Parathyroid adenoma (tissue), 2 donors: ENCODE measurements at regions not wholly inside any gene's neighbourhood (a gene's known extent, or its start where the extent isn't known, plus 50 kb on each side); places are given as distances from the start of the nearest gene placed in this dataset.

Experiments used
- H2AFZ ChIP-seq: fragments of 300-600 bp; sonication (generic); one replicate; pipeline ENCODE4 v1.7.0; 2017; ENCODE audit warnings: antibody characterized with exemption, mild to moderate bottlenecking
- H3K27ac ChIP-seq: fragments of 300-600 bp; sonication (generic); one replicate; pipeline ENCODE4 v1.7.0; 2017
- H3K27me3 ChIP-seq: fragments of 300-600 bp; sonication (generic); one replicate; pipeline ENCODE4 v1.7.0; 2017; ENCODE audit warnings: low read length; ENCODE audit not compliant: control insufficient read depth, insufficient read depth
- H3K36me3 ChIP-seq: fragments of 300-600 bp; sonication (generic); one replicate; pipeline ENCODE4 v1.7.0; 2017; ENCODE audit warnings: low read length; ENCODE audit not compliant: control insufficient read depth, insufficient read depth
- H3K4me1 ChIP-seq: fragments of 300-600 bp; sonication (generic); one replicate; pipeline ENCODE4 v1.7.0; 2017; ENCODE audit warnings: control low read depth
- H3K4me2 ChIP-seq: fragments of 300-600 bp; sonication (generic); one replicate; pipeline ENCODE4 v1.7.0; 2017; ENCODE audit warnings: low read length
- H3K4me3 ChIP-seq: fragments of 300-600 bp; sonication (generic); one replicate; pipeline ENCODE4 v1.7.0; 2017; ENCODE audit warnings: low read depth, low read length
- H3K79me2 ChIP-seq: fragments of 300-600 bp; sonication (generic); one replicate; pipeline ENCODE4 v1.7.0; 2017; ENCODE audit warnings: control low read depth
- H3K9ac ChIP-seq: fragments of 300-600 bp; sonication (generic); one replicate; pipeline ENCODE4 v1.7.0; 2017; ENCODE audit warnings: mild to moderate bottlenecking
- H3K9me3 ChIP-seq: fragments of 300-600 bp; sonication (generic); one replicate; pipeline ENCODE4 v1.7.0; 2017; ENCODE audit warnings: low read length; ENCODE audit not compliant: control insufficient read depth
- TF ChIP-seq, protein P1 (sequence below): fragments of 300-600 bp; sonication (generic); IDR thresholded peaks from one replicate; pipeline ENCODE4 v1.7.0; 2017; ENCODE audit warnings: antibody characterized with exemption, mild to moderate bottlenecking
- donor health status: primary hyperparathyroidism.

- TF ChIP-seq, protein P1, sequence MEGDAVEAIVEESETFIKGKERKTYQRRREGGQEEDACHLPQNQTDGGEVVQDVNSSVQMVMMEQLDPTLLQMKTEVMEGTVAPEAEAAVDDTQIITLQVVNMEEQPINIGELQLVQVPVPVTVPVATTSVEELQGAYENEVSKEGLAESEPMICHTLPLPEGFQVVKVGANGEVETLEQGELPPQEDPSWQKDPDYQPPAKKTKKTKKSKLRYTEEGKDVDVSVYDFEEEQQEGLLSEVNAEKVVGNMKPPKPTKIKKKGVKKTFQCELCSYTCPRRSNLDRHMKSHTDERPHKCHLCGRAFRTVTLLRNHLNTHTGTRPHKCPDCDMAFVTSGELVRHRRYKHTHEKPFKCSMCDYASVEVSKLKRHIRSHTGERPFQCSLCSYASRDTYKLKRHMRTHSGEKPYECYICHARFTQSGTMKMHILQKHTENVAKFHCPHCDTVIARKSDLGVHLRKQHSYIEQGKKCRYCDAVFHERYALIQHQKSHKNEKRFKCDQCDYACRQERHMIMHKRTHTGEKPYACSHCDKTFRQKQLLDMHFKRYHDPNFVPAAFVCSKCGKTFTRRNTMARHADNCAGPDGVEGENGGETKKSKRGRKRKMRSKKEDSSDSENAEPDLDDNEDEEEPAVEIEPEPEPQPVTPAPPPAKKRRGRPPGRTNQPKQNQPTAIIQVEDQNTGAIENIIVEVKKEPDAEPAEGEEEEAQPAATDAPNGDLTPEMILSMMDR = no peak
- H3K4me3 ChIP-seq = no peak overlapping the region
- no peak overlapping the region for H3K9ac ChIP-seq
- peak overlapping the region; percentile 92 for H3K27ac ChIP-seq
- H3K36me3 ChIP-seq = no peaks in the 10 kb centered on the region
- no peaks in the 10 kb centered on the region for H3K79me2 ChIP-seq
- H3K4me1 ChIP-seq = peaks cover 30% of the 10 kb centered on the region
- no peaks in the 10 kb centered on the region for H3K9me3 ChIP-seq
- peak overlapping the region; percentile 79 for H2AFZ ChIP-seq
- H3K27me3 ChIP-seq = no peaks in the 10 kb centered on the region
- peak overlapping the region; percentile 7 for H3K4me2 ChIP-seq
Observed at GRCh38 chr20:17795501-17796071, 95.8 kb downstream of the BANF2 start.

GRCh38 chr20:17795003-17795402 is 95.2 kb downstream of the BANF2 start:
- Histone ChIP-seq H2AFZ (peak overlapping the region; percentile 79), H3K27me3 (no peaks in the 10 kb centered on the region), H3K4me1 (peaks cover 30% of the 10 kb centered on the region), H3K4me3 (no peak overlapping the region), H3K9me3 (no peaks in the 10 kb centered on the region), H3K36me3 (no peaks in the 10 kb centered on the region), H3K9ac (no peak overlapping the region), H3K4me2 (no peak overlapping the region), H3K79me2 (no peaks in the 10 kb centered on the region), H3K27ac (peak overlapping the region; percentile 92)
- TF ChIP-seq, protein P1 = no peak

GRCh38 chr20:17794400-17794799 is 94.6 kb downstream of the BANF2 start:
- Histone ChIP-seq H3K9ac (no peak overlapping the region), H3K36me3 (no peaks in the 10 kb centered on the region), H3K4me2 (no peak overlapping the region), H2AFZ (peak overlapping the region; percentile 59), H3K27ac (peak overlapping the region; percentile 92), H3K9me3 (no peaks in the 10 kb centered on the region), H3K27me3 (no peaks in the 10 kb centered on the region), H3K79me2 (no peaks in the 10 kb centered on the region), H3K4me3 (no peak overlapping the region), H3K4me1 (peaks cover 30% of the 10 kb centered on the region)
- TF ChIP-seq, protein P1 = peak; percentile 19

DNA sequence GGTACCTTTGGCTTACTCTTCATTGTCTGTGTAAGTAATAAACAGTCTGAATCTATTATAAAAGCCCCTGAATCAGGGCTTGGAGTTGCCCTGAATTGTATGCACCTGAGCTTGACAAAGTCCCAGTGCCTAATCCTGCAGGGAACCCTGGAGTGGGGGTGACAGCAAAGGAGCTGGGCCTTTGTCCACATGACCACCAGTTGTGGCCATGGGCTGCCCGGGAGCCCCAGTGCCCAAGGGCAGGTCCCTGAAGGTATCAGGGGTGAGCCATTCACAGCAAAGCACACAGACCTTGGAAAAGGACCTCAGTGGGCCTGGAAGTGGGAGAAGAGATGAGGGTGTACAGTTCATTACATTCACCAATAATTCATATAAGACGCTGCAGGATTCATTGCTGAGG is 94.2 kb downstream of the BANF2 start:
- no peaks in the 10 kb centered on the region for H3K27me3 ChIP-seq
- H3K9ac ChIP-seq = no peak overlapping the region
- H3K36me3 ChIP-seq = no peaks in the 10 kb centered on the region
- peaks cover 30% of the 10 kb centered on the region for H3K4me1 ChIP-seq
- no peaks in the 10 kb centered on the region for H3K79me2 ChIP-seq
- H3K9me3 ChIP-seq = no peaks in the 10 kb centered on the region
- peak overlapping the region; percentile 92 for H3K27ac ChIP-seq
- TF ChIP-seq, protein P1 = no peak
- peak overlapping the region; percentile 59 for H2AFZ ChIP-seq
- peak overlapping the region; percentile 11 for H3K4me2 ChIP-seq
- no peak overlapping the region for H3K4me3 ChIP-seq

GRCh38 chr20:17790296-17790695 is 90.5 kb downstream of the BANF2 start:
- TF ChIP-seq, protein P1 = no peak
- H3K36me3 ChIP-seq = no peaks in the 10 kb centered on the region
- no peak overlapping the region for H3K9ac ChIP-seq
- no peaks in the 10 kb centered on the region for H3K9me3 ChIP-seq
- no peak overlapping the region for H2AFZ ChIP-seq
- no peak overlapping the region for H3K27ac ChIP-seq
- H3K4me3 ChIP-seq = no peak overlapping the region
- no peaks in the 10 kb centered on the region for H3K79me2 ChIP-seq
- peaks cover 11% of the 10 kb centered on the region for H3K4me1 ChIP-seq
- no peaks in the 10 kb centered on the region for H3K27me3 ChIP-seq
- no peak overlapping the region for H3K4me2 ChIP-seq
